ENCODE measurements at regions not wholly inside any gene's neighbourhood (a gene's known extent, or its start where the extent isn't known, plus 50 kb on each side); places are given as distances from the start of the nearest gene placed in this dataset.

- TF ChIP-seq CTCF (IDR thresholded peaks at IDR 0.05; ENCODE audit: low read depth, low read length, missing input control) (no peak), FOXA2 (IDR thresholded peaks at IDR 0.05) (no peak), FOXA1 (IDR thresholded peaks at IDR 0.05) (no peak)
These were observed 405.3 kb upstream of the USP15 start (continued) for GRCh38 chr12:61854902-61855301.

- WGBS = 62% methylated on average over 2 of the region's 2 CpGs
- H3K27ac ChIP-seq (ENCODE audit: low read depth in 1 of 2, low read length in 2 of 2) = no peak overlapping the region
- peaks cover 0 to 5% (median 1%) of the 10 kb centered on the region in 4 donors for H3K9me3 ChIP-seq (ENCODE audit: control insufficient read depth in 4 of 4, low read length in 3 of 4)
- no peaks in the 10 kb centered on the region for H3K36me3 ChIP-seq (ENCODE audit: control insufficient read depth in 4 of 4, insufficient read depth in 3 of 4, low read depth in 1 of 4, low read length in 3 of 4)
- no peak overlapping the region for H3K9ac ChIP-seq (ENCODE audit: low read depth in 1 of 2, low read length in 2 of 2)
- H3K27me3 ChIP-seq (ENCODE audit: control insufficient read depth in 4 of 4, insufficient read depth in 4 of 4, low read length in 3 of 4) = no peaks in the 10 kb centered on the region
- H3K4me1 ChIP-seq (ENCODE audit: control insufficient read depth in 4 of 4, insufficient read depth in 4 of 4, low read length in 3 of 4) = no peaks in the 10 kb centered on the region
- no peak for DNase-seq (ENCODE audit: low spot score)
- TF ChIP-seq MAX (IDR thresholded peaks at IDR 0.05) = no peak
- TF ChIP-seq JUND (IDR thresholded peaks at IDR 0.05) = no peak
- no peak for TF ChIP-seq RXRA (IDR thresholded peaks at IDR 0.05)
- no peak for TF ChIP-seq FOXA2 (IDR thresholded peaks at IDR 0.05)
- no peak for TF ChIP-seq HNF4G (IDR thresholded peaks at IDR 0.05)
- no peak for TF ChIP-seq NR2F2 (IDR thresholded peaks at IDR 0.05)
- no peak for TF ChIP-seq FOXA1 (IDR thresholded peaks at IDR 0.05)
- TF ChIP-seq HNF4A (conservative IDR thresholded peaks at IDR 0.05) = no peak
- no peak for TF ChIP-seq EGR1 (IDR thresholded peaks at IDR 0.05; ENCODE audit: low read depth in 2 of 2)
- TF ChIP-seq SP1 (IDR thresholded peaks at IDR 0.05) = no peak
- TF ChIP-seq TAF1 (conservative IDR thresholded peaks at IDR 0.05) = no peak
- TF ChIP-seq GABPA (IDR thresholded peaks at IDR 0.05 in 1 of 2, conservative IDR thresholded peaks at IDR 0.05 in 1 of 2) = no peak
- TF ChIP-seq ATF3 (IDR thresholded peaks at IDR 0.05) = no peak
- H3K4me3 ChIP-seq (ENCODE audit: low read depth in 1 of 3, low read length in 3 of 3) = no peak overlapping the region
These were observed 402.2 kb upstream of the USP15 start for GRCh38 chr12:61857968-61858367.

GRCh38 chr12:61860451-61860850 lies 399.8 kb upstream of the USP15 start:
- DNase-seq (ENCODE audit: low spot score) = no peak
- Histone ChIP-seq H3K4me3 (ENCODE audit: low read depth in 1 of 3, low read length in 3 of 3) (no peak overlapping the region), H3K9ac (ENCODE audit: low read depth in 1 of 2, low read length in 2 of 2) (no peak overlapping the region), H3K36me3 (ENCODE audit: control insufficient read depth in 4 of 4, insufficient read depth in 3 of 4, low read depth in 1 of 4, low read length in 3 of 4) (no peaks in the 10 kb centered on the region), H3K27ac (ENCODE audit: low read depth in 1 of 2, low read length in 2 of 2) (no peak overlapping the region), H3K27me3 (ENCODE audit: control insufficient read depth in 4 of 4, insufficient read depth in 4 of 4, low read length in 3 of 4) (no peaks in the 10 kb centered on the region), H3K4me1 (ENCODE audit: control insufficient read depth in 4 of 4, insufficient read depth in 4 of 4, low read length in 3 of 4) (no peaks in the 10 kb centered on the region), H3K9me3 (ENCODE audit: control insufficient read depth in 4 of 4, low read length in 3 of 4) (no peaks in the 10 kb centered on the region)
- TF ChIP-seq FOXA2 (IDR thresholded peaks at IDR 0.05) (no peak), HNF4A (conservative IDR thresholded peaks at IDR 0.05) (peak; percentile 22 to 44), EGR1 (IDR thresholded peaks at IDR 0.05; ENCODE audit: low read depth in 2 of 2) (no peak), SP1 (IDR thresholded peaks at IDR 0.05) (no peak), NR2F2 (IDR thresholded peaks at IDR 0.05) (no peak), RAD21 (IDR thresholded peaks at IDR 0.05) (no peak), HNF4G (IDR thresholded peaks at IDR 0.05) (no peak)

GRCh38 chr12:61862986-61863385 lies 397.2 kb upstream of the USP15 start:
- TF ChIP-seq FOXA1 (IDR thresholded peaks at IDR 0.05) (no peak), REST (IDR thresholded peaks at IDR 0.05) (no peak), YY1 (IDR thresholded peaks at IDR 0.05) (no peak), HNF4G (IDR thresholded peaks at IDR 0.05) (no peak), ZBTB33 (IDR thresholded peaks at IDR 0.05) (no peak)
- DNase-seq (ENCODE audit: low spot score) = no peak
- Histone ChIP-seq H3K4me3 (ENCODE audit: low read depth in 1 of 3, low read length in 3 of 3) (no peak overlapping the region), H3K27me3 (ENCODE audit: control insufficient read depth in 4 of 4, insufficient read depth in 4 of 4, low read length in 3 of 4) (no peaks in the 10 kb centered on the region), H3K9ac (ENCODE audit: low read depth in 1 of 2, low read length in 2 of 2) (no peak overlapping the region), H3K27ac (ENCODE audit: low read depth in 1 of 2, low read length in 2 of 2) (no peak overlapping the region), H3K36me3 (ENCODE audit: control insufficient read depth in 4 of 4, insufficient read depth in 3 of 4, low read depth in 1 of 4, low read length in 3 of 4) (no peaks in the 10 kb centered on the region), H3K9me3 (ENCODE audit: control insufficient read depth in 4 of 4, low read length in 3 of 4) (no peaks in the 10 kb centered on the region), H3K4me1 (ENCODE audit: control insufficient read depth in 4 of 4, insufficient read depth in 4 of 4, low read length in 3 of 4) (no peaks in the 10 kb centered on the region)
- 82% methylated on average over 2 of the region's 2 CpGs for WGBS
